ENCODE measurements at regions not wholly inside any gene's neighbourhood (a gene's known extent, or its start where the extent isn't known, plus 50 kb on each side); places are given as distances from the start of the nearest gene placed in this dataset.

DNA sequence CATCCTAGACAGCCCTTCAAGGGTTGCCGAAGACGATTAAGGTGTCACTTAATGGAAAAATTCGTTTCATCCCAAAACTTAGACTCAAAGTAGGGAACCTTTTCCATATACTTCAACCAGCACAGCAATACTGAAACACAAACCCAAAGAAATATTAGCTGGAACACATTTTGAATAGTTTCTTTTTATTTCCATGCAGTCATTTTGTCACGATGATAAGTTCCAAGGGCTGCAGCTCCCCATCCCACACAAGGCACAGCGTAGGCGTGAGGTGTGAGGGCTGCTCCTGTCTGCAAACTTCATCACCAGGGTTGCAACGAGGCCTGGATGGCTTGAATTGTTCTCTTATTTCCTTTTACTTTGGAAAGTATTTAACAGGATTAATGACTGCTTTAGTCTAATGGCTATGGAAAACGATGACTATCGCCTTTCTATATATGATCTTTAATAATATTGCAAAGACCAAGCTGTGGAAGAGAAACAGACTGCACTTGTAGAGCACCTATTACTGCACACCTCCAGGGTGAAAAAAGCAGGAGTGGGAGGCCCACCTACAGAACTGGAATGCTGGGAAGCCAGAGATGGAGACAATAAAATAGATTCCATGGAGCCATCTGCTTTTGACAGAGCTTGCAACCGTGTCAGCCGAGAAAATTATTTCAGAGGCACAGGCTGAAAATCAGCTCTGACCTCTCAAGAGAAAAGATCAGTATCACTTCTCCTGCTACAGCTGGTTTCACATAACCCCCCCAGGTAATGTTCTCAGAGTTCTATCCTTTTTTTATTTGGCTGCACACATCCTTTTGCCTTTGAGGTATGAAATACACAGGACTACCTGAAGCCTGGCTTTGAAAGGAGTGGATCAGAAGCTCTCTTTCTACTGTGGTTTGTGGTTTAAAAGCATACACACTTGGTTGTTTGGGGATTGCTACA lies 274.5 kb upstream of the NBEA start:
- no peaks in the 10 kb centered on the region for H3K36me3 ChIP-seq
- peaks cover 0 to 7% (median 0%) of the 10 kb centered on the region in 3 donors for H3K4me1 ChIP-seq
- no peak for DNase-seq
- H3K27ac ChIP-seq, result no peak overlapping the region
- WGBS, 2 donors, result 83 to 85% methylated on average over 11 of the region's 11 CpGs
- no peak overlapping the region for H3K4me3 ChIP-seq
- intact Hi-C loops (cut with DNase I), result no loop called here
- H3K9me3 ChIP-seq, result no peaks in the 10 kb centered on the region
- TF ChIP-seq CTCF (IDR thresholded peaks at IDR 0.05), result no peak
- no peak for TF ChIP-seq POLR2A (IDR thresholded peaks at IDR 0.05)
- H3K27me3 ChIP-seq, result no peaks in the 10 kb centered on the region

DNA sequence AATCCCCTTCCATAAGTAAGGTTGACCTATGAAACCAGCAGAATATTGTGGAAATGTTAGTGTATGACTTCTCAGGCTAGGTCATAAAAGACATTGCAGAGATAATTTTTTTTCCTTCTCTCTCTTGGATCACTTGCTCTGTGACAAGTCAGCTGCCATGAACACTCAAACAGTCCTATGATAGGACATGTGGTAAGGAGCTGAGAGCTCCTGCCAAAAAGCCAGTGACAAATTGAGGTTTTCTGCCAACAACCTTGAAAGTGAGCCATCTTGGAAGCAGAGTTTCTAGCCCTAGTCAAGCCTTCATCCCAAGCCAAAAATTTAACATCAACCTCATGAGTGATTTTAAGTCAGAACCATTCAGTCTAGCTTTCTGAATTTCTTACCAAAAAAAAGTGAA lies 270.9 kb upstream of the NBEA start:
- intact Hi-C loops (cut with DNase I), result no loop called here
- Histone ChIP-seq H3K4me3 (no peak overlapping the region), H3K27me3 (no peaks in the 10 kb centered on the region), H3K4me1 (peaks cover 0 to 7% (median 0%) of the 10 kb centered on the region in 3 donors), H3K36me3 (no peaks in the 10 kb centered on the region), H3K9me3 (no peaks in the 10 kb centered on the region), H3K27ac (no peak overlapping the region)
- no peak for DNase-seq
- TF ChIP-seq CTCF (IDR thresholded peaks at IDR 0.05) (no peak), POLR2A (IDR thresholded peaks at IDR 0.05) (no peak)

GRCh38 chr13:34672631-34673030 lies 269.4 kb upstream of the NBEA start:
- intact Hi-C loops (cut with DNase I), result no loop called here
- no peaks in the 10 kb centered on the region for H3K36me3 ChIP-seq
- WGBS, 2 donors, result 25 to 36% methylated on average over 3 of the region's 3 CpGs
- no peak overlapping the region for H3K4me3 ChIP-seq
- TF ChIP-seq CTCF (IDR thresholded peaks at IDR 0.05) (no peak), POLR2A (IDR thresholded peaks at IDR 0.05) (no peak)
- peaks cover 0 to 7% (median 0%) of the 10 kb centered on the region in 3 donors for H3K4me1 ChIP-seq
- DNase-seq, result no peak
- H3K27me3 ChIP-seq, result no peaks in the 10 kb centered on the region
- no peak overlapping the region for H3K27ac ChIP-seq
- no peaks in the 10 kb centered on the region for H3K9me3 ChIP-seq

- no peaks in the 10 kb centered on the region for H3K36me3 ChIP-seq
- H3K27ac ChIP-seq, result no peak overlapping the region
- no peaks in the 10 kb centered on the region for H3K9me3 ChIP-seq
- intact Hi-C loops (cut with DNase I), result no loop called here
- H3K4me1 ChIP-seq, result peaks cover 0 to 7% (median 0%) of the 10 kb centered on the region in 3 donors
- H3K27me3 ChIP-seq, result no peaks in the 10 kb centered on the region
- DNase-seq, result no peak
- H3K4me3 ChIP-seq, result no peak overlapping the region
- WGBS, 2 donors, result 44 to 65% methylated on average over 2 of the region's 2 CpGs
- TF ChIP-seq CTCF (IDR thresholded peaks at IDR 0.05) (no peak), POLR2A (IDR thresholded peaks at IDR 0.05) (no peak)
These were observed 266.4 kb upstream of the NBEA start for GRCh38 chr13:34675626-34676025.

DNA sequence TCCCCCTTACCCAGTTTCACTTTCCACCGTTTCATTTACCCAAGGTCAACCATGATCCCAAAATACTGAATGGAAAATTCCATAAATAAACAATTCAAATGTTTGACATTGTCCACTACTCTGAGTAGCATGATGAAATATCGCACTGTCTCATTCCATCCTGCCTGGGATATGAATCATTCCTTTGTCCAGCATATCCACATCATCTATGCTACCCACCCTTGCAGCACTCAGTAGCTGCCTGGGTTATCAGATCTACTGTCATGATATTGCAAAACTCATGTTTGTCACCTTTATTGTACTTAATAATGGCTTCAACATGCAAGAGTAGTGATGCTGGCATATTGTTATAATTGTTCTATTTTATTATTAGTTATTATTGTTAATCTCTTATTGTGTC lies 263.9 kb upstream of the NBEA start:
- H3K4me3 ChIP-seq, result no peak overlapping the region
- intact Hi-C loops (cut with DNase I), result no loop called here
- 60 to 69% methylated on average over 2 of the region's 2 CpGs for WGBS, 2 donors
- H3K27me3 ChIP-seq, result no peaks in the 10 kb centered on the region
- H3K9me3 ChIP-seq, result no peaks in the 10 kb centered on the region
- H3K4me1 ChIP-seq, result no peaks in the 10 kb centered on the region
- H3K36me3 ChIP-seq, result no peaks in the 10 kb centered on the region
- TF ChIP-seq POLR2A (IDR thresholded peaks at IDR 0.05) (no peak), CTCF (IDR thresholded peaks at IDR 0.05) (no peak)
- no peak for DNase-seq
- H3K27ac ChIP-seq, result no peak overlapping the region

Measured in esophagus squamous epithelium (tissue), 5 donors.